H9 (cell line): ENCODE measurements at regions not wholly inside any gene's neighbourhood (a gene's known extent, or its start where the extent isn't known, plus 50 kb on each side); places are given as distances from the start of the nearest gene placed in this dataset.

Experiments used
- DNase-seq: peaks from one replicate; pipeline ENCODE4 v3.0.0-alpha.2; 2017
- H2AFZ ChIP-seq: one replicate; pipeline ENCODE4 v1.6.1; 2013; ENCODE audit warnings: mild to moderate bottlenecking, low read length, control low read depth, moderate library complexity
- H2AK5ac ChIP-seq: 2 replicates; pipeline ENCODE4 v1.6.1; 2013; ENCODE audit warnings: low read length, control low read depth, mixed read lengths; ENCODE audit not compliant: insufficient read length
- H2BK120ac ChIP-seq: one replicate; pipeline ENCODE4 v1.6.1; 2013; ENCODE audit warnings: low read depth, mild to moderate bottlenecking, low read length, control low read depth, inconsistent platforms; ENCODE audit not compliant: poor library complexity, severe bottlenecking
- H2BK12ac ChIP-seq: 2 replicates; pipeline ENCODE4 v1.6.1; 2013; ENCODE audit warnings: low read length, control low read depth, mixed read lengths, low read depth; ENCODE audit not compliant: insufficient read length
- H2BK15ac ChIP-seq: 2 replicates; pipeline ENCODE4 v1.6.1; 2013; ENCODE audit warnings: low read depth, low read length, control low read depth
- H2BK20ac ChIP-seq: one replicate; pipeline ENCODE4 v1.6.1; 2013; ENCODE audit warnings: low read depth, mild to moderate bottlenecking, low read length, control low read depth, inconsistent platforms; ENCODE audit not compliant: poor library complexity, severe bottlenecking
- H2BK5ac ChIP-seq: 2 replicates; pipeline ENCODE4 v1.6.1; 2013; ENCODE audit warnings: low read length, control low read depth, mixed read lengths; ENCODE audit not compliant: insufficient read length
- H3K14ac ChIP-seq: 2 replicates; pipeline ENCODE4 v1.6.1; 2013; ENCODE audit warnings: low read length, control low read depth; ENCODE audit not compliant: insufficient read depth
- H3K18ac ChIP-seq: 2 replicates; pipeline ENCODE4 v1.6.1; 2013; ENCODE audit warnings: low read depth, mild to moderate bottlenecking, mixed read lengths, low read length, control low read depth; ENCODE audit not compliant: insufficient read length
- H3K23ac ChIP-seq: 2 replicates; pipeline ENCODE4 v1.6.1; 2013; ENCODE audit warnings: low read length, control low read depth, mixed read lengths, low read depth; ENCODE audit not compliant: insufficient read length
- H3K23me2 ChIP-seq: 2 replicates; pipeline ENCODE4 v1.6.1; 2013; ENCODE audit warnings: low read depth, mild to moderate bottlenecking, mixed read lengths, low read length, control low read depth; ENCODE audit not compliant: insufficient read length, poor library complexity, severe bottlenecking
- H3K27ac ChIP-seq: 2 replicates; pipeline ENCODE4 v1.5.1; 2013; ENCODE audit warnings: low read length, control low read depth, mixed read lengths, low read depth; ENCODE audit not compliant: insufficient read length
- H3K27me3 ChIP-seq: 2 replicates; pipeline ENCODE4 v1.6.1; 2013; ENCODE audit warnings: low read length, control low read depth, inconsistent platforms; ENCODE audit not compliant: insufficient read depth
- H3K4ac ChIP-seq: 2 replicates; pipeline ENCODE4 v1.6.1; 2013; ENCODE audit warnings: low read depth, mild to moderate bottlenecking, control low read depth, inconsistent platforms, low read length, moderate library complexity
- H3K4me1 ChIP-seq: 2 replicates; pipeline ENCODE4 v1.6.1; 2013; ENCODE audit warnings: low read length, control low read depth, inconsistent platforms; ENCODE audit not compliant: insufficient read depth
- H3K4me2 ChIP-seq: 2 replicates; pipeline ENCODE4 v1.6.1; 2013; ENCODE audit warnings: low read length, control low read depth, mixed read lengths; ENCODE audit not compliant: insufficient read length, insufficient read depth
- H3K56ac ChIP-seq: 2 replicates; pipeline ENCODE4 v1.6.1; 2013; ENCODE audit warnings: low read depth, mild to moderate bottlenecking, mixed read lengths, low read length, control low read depth; ENCODE audit not compliant: insufficient read length
- H3K79me1 ChIP-seq: 2 replicates; pipeline ENCODE4 v1.6.1; 2013; ENCODE audit warnings: low read depth, mild to moderate bottlenecking, moderate library complexity, low read length, control low read depth, inconsistent platforms; ENCODE audit not compliant: insufficient read depth, poor library complexity, severe bottlenecking
- H3K79me2 ChIP-seq: 2 replicates; pipeline ENCODE4 v1.6.1; 2013; ENCODE audit warnings: low read length, control low read depth, inconsistent platforms; ENCODE audit not compliant: insufficient read depth
- H3K9ac ChIP-seq: 2 replicates; pipeline ENCODE4 v1.6.1; 2013; ENCODE audit warnings: low read length, control low read depth, mixed read lengths; ENCODE audit not compliant: insufficient read length; ENCODE audit errors: extremely low read depth
- H3K9me3 ChIP-seq: one replicate; pipeline ENCODE4 v1.6.1; 2013; ENCODE audit warnings: low read depth, low read length, inconsistent platforms; ENCODE audit not compliant: control insufficient read depth
- H3T11ph ChIP-seq: one replicate; pipeline ENCODE4 v1.6.1; 2013; ENCODE audit warnings: mild to moderate bottlenecking, low read length, control low read depth, inconsistent platforms
- H4K20me1 ChIP-seq: one replicate; pipeline ENCODE4 v1.6.1; 2013; ENCODE audit not compliant: control insufficient read depth, insufficient read length, insufficient read depth
- H4K5ac ChIP-seq: 2 replicates; pipeline ENCODE4 v1.6.1; 2013; ENCODE audit warnings: low read depth, mild to moderate bottlenecking, mixed read lengths, low read length, control low read depth; ENCODE audit not compliant: insufficient read length
- H4K8ac ChIP-seq: replicated peaks from 2 replicates; pipeline ENCODE4 v1.6.1; 2013; ENCODE audit warnings: low read length, control low read depth, mixed read lengths, low read depth; ENCODE audit not compliant: insufficient read length
- H4K91ac ChIP-seq: 2 replicates; pipeline ENCODE4 v1.6.1; 2013; ENCODE audit warnings: low read depth, mild to moderate bottlenecking, moderate library complexity, mixed read lengths, low read length, control low read depth; ENCODE audit not compliant: insufficient read length
- H3K27ac Mint-ChIP-seq, 3 experiments: 2 replicates in 2 of 3; 3 replicates in 1 of 3; pipeline ENCODE4 v1.8.0; 2020 to 2021; ENCODE audit warnings: mixed read lengths in 3 of 3, mild to moderate bottlenecking in 1 of 3, moderate library complexity in 1 of 3
- H3K27me3 Mint-ChIP-seq: 2 replicates; pipeline ENCODE4 v1.8.0; 2021; ENCODE audit warnings: low read depth, mild to moderate bottlenecking, moderate library complexity, mixed read lengths
- H3K36me3 Mint-ChIP-seq, 3 experiments: 2 replicates in 2 of 3; 3 replicates in 1 of 3; pipeline ENCODE4 v1.8.0; 2020 to 2021; ENCODE audit warnings: low read depth in 3 of 3, mixed read lengths in 3 of 3; ENCODE audit not compliant: insufficient read depth in 1 of 3
- H3K4me1 Mint-ChIP-seq, 2 experiments: 2 replicates each; pipeline ENCODE4 v1.8.0; 2020; ENCODE audit warnings: mixed read lengths in 2 of 2
- H3K4me3 Mint-ChIP-seq, 2 experiments: 2 replicates in 1 of 2; 3 replicates in 1 of 2; pipeline ENCODE4 v1.8.0; 2020 to 2021; ENCODE audit warnings: mild to moderate bottlenecking in 2 of 2, mixed read lengths in 2 of 2, moderate library complexity in 1 of 2
- H3K9me3 Mint-ChIP-seq, 2 experiments: 2 replicates in 1 of 2; 3 replicates in 1 of 2; pipeline ENCODE4 v1.8.0; 2020; ENCODE audit warnings: mild to moderate bottlenecking in 2 of 2, mixed read lengths in 2 of 2, moderate library complexity in 1 of 2
- WGBS: extraction: QIAGEN DNeasy Blood & Tissue Kit; methylation state at CpG from one replicate; pipeline ENCODE4 v1.1.7; 2013; ENCODE audit warnings: missing lambda C conversion rate, low lambda C conversion rate, mixed read lengths; ENCODE audit not compliant: insufficient read length; ENCODE audit errors: extremely low coverage; 5-methylcytosine and 5-hydroxymethylcytosine counted together
- TF ChIP-seq, protein P1 (sequence below): fragments of 200-600 bp; sonication (generic); conservative IDR thresholded peaks from 3 replicates; pipeline ENCODE4 v1.8.0; 2021; ENCODE audit warnings: antibody characterized with exemption, mild to moderate bottlenecking

DNA sequence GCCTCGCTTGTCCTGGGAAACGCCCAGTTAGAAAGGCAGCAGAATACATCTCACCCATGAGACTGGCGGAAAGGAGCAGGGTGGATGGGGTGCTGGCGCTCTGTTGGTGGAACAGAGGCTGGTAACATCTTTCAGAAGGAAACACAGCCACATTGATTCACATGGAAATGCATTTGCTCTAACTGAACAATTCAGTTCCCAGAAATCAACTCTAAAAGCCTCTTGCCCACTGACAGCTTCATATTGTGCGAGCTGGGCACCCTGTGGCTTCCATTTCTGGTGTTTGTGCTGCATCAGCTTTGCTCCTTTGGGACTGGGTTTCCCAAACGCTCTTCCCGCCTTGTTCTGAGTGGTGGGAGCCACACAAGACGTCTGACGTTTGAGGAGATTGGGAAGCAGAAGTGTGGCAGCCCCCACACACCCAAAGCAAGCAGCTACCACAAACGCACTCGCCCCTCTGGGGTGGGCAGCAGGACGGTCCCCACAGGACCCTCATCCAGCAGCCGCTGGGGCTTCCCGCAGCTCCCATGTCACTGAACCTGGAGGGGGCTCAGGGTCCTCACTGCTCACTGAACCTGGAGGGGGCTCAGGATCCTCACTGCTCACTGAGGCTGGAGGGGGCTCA, 229.5 kb downstream of the ERMARD start:
- H3K18ac ChIP-seq, result no peak overlapping the region
- H2BK20ac ChIP-seq, result no peak overlapping the region
- H3K9me3 ChIP-seq, result no peaks in the 10 kb centered on the region
- H3K14ac ChIP-seq, result no peak overlapping the region; the same call in 1 of the 2 replicates
- Mint-ChIP-seq H3K36me3 (no peaks in the 10 kb centered on the region), H3K27me3 (no peaks in the 10 kb centered on the region; the same call in 1 of the 2 replicates), H3K9me3 (no peaks in the 10 kb centered on the region), H3K4me3 (no peak overlapping the region), H3K4me1 (peaks cover 4 to 10% of the 10 kb centered on the region in 2 experiments; a peak in 3 of 4 replicates), H3K27ac (no peak overlapping the region)
- H3K23ac ChIP-seq, result no peak overlapping the region
- no peaks in the 10 kb centered on the region for H3K79me1 ChIP-seq
- H4K8ac ChIP-seq, result no peak overlapping the region
- H4K5ac ChIP-seq, result no peak overlapping the region
- H3K56ac ChIP-seq, result no peak overlapping the region
- no peaks in the 10 kb centered on the region for H3K27me3 ChIP-seq
- H2BK120ac ChIP-seq, result no peak overlapping the region
- no peak overlapping the region for H3T11ph ChIP-seq
- no peak overlapping the region for H3K9ac ChIP-seq
- no CpG with 5 or more reads among the region's 14 CpGs for WGBS
- H3K79me2 ChIP-seq, result no peaks in the 10 kb centered on the region
- H2BK15ac ChIP-seq, result no peak overlapping the region
- no peak overlapping the region for H3K4ac ChIP-seq
- no peak overlapping the region for H2AFZ ChIP-seq
- no peak overlapping the region for H2AK5ac ChIP-seq
- TF ChIP-seq, protein P1, sequence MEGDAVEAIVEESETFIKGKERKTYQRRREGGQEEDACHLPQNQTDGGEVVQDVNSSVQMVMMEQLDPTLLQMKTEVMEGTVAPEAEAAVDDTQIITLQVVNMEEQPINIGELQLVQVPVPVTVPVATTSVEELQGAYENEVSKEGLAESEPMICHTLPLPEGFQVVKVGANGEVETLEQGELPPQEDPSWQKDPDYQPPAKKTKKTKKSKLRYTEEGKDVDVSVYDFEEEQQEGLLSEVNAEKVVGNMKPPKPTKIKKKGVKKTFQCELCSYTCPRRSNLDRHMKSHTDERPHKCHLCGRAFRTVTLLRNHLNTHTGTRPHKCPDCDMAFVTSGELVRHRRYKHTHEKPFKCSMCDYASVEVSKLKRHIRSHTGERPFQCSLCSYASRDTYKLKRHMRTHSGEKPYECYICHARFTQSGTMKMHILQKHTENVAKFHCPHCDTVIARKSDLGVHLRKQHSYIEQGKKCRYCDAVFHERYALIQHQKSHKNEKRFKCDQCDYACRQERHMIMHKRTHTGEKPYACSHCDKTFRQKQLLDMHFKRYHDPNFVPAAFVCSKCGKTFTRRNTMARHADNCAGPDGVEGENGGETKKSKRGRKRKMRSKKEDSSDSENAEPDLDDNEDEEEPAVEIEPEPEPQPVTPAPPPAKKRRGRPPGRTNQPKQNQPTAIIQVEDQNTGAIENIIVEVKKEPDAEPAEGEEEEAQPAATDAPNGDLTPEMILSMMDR, result no peak
- H3K4me1 ChIP-seq, result no peaks in the 10 kb centered on the region
- no peaks in the 10 kb centered on the region for H3K23me2 ChIP-seq
- no peak overlapping the region for H3K27ac ChIP-seq
- H4K91ac ChIP-seq, result no peak overlapping the region
- H4K20me1 ChIP-seq, result no peaks in the 10 kb centered on the region
- DNase-seq, result no peak
- no peak overlapping the region for H2BK12ac ChIP-seq
- no peak overlapping the region for H2BK5ac ChIP-seq
- no peak overlapping the region for H3K4me2 ChIP-seq
